Cardiac septum (tissue), 1 donor: ENCODE measurements at regions not wholly inside any gene's neighbourhood (a gene's known extent, or its start where the extent isn't known, plus 50 kb on each side); places are given as distances from the start of the nearest gene placed in this dataset.
"Not testable (repeated sequence)": the region's sequence is repeated elsewhere in the genome, so short reads cannot be mapped to it uniquely, and the experiment has no call there.

Experiments used
- DNase-seq: peaks from one replicate; pipeline ENCODE4 v3.0.0-alpha.2; 2020; ENCODE audit warnings: low spot score
- intact Hi-C: fragments of 100-400 bp; cut with DNase I; formaldehyde crosslinking; loops from one replicate; pipeline ENCODE4 v1.14.0; 2022
- donor health status: DM: no; HTN: no; CAD: no.

DNA sequence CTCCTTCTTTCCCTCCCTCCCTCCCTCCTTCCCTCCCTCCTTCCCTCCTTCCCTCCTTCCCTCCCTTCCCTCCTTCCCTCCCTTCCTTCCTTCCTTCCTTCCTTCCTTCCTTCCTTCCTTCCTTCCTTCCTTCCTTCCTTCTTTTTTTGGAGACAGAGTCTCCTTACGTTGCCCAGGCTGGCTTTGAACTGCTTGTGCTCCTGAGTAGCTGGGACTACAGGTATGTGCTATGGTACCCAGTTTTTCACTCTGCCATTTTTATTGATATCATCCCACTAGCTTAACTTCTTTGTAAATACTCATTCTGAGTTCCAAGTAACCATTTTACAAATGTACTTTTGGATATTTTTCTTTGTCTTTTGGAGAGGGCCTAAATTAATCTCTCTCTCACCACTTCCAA lies 336.8 kb upstream of the DDI1 start:
- intact Hi-C loops = no loop called here
- no peak for DNase-seq

DNA sequence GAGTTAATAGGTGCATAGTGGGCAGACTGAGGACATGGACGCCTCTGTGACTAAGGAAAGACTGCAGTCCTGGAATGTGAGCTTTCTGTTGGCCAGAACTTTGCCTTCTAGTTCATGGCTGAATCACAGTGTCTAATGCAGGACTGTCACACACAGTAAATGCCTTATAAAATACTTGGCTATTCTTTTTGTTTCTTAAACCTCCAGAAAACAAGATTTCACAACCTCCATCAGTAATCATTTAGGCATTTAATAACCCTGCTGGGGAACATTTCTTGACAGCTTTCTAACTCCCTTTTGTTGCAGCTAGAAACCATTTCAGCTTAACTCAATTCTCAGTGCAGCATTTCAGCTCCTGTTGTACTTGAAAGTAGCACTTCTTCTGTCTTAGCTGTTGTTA lies 335.8 kb upstream of the DDI1 start:
- intact Hi-C loops = no loop called here
- no peak for DNase-seq

DNA sequence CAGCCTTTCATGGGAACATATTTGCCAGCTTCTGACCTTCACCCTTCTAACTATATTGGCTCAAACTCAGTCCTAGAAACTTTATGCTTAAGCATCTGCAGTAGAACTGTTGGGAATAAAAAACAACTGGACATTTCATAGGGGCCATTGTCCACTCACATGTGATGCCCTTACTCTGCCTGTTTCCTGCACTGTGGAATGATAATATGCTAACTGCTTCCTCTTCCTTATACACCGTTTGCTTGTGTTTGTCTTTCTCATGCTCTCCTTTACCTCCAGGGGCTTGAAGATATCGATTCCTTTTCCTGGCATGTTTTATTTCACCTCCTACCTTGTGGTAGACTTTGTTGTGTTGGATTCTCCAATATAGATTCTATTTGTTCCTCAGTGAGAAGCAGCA lies 333.0 kb upstream of the DDI1 start:
- intact Hi-C loops = no loop called here

DNA sequence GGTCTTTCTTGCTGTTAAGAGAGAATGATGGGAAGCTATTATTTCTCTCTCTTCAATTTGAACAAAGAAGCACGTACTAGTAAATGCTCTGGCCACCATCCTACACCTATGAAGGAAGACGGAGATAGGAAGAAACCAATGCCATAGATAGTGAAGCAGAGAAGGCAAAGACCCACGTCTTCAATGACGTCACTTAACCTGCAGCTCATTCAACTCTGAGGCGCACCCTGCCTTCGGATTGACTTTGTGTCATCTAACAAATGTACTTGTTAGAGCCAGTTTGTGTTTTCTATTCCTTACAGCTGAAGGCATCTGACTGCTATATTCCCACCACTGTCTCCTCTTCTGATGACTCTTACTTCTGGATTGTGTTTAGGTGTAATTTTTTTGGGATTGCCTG lies 332.5 kb upstream of the DDI1 start:
- DNase-seq = no peak
- intact Hi-C loops = no loop called here

More for the DNA sequence above, 333.0 kb upstream of the DDI1 start:
- no peak for DNase-seq

DNA sequence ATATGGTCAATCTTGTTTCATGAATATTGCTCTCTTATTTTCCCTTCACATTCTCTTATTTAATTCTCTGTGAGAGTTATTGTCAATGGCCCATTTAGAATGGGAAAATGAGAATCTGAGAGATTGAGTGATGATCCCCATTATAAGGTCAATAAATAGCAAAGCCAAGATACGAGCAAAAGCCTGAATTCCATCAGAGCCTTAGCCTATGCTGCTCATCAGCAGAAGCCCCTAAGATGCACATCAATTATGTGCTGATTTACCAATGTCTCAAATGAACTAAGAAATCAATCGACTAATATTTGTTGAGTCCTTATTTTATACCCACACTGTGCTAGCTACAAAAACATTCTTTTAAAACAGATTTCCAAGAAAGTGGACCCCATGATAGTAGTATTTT lies 330.8 kb upstream of the DDI1 start:
- no peak for DNase-seq
- intact Hi-C loops = no loop called here

DNA sequence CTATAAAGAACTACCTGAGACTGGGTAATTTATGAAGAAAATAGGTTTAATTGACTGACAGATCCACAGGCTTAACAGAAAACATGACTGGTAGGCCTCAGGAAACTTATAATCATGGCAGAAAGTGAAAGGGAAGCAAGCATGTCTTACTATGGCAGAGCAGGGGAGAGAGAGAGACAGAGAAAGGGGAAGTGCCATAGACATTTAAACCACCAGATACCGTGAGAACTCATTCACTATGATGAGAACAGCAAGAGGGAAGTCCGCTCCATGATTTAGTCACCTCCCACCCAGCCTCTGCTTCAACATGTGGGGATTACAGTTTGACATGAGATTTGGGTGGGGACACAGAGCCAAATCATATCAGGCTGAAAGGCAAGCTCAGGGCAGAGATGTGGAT lies 327.1 kb upstream of the DDI1 start:
- DNase-seq = no peak
- intact Hi-C loops = no loop called here

DNA sequence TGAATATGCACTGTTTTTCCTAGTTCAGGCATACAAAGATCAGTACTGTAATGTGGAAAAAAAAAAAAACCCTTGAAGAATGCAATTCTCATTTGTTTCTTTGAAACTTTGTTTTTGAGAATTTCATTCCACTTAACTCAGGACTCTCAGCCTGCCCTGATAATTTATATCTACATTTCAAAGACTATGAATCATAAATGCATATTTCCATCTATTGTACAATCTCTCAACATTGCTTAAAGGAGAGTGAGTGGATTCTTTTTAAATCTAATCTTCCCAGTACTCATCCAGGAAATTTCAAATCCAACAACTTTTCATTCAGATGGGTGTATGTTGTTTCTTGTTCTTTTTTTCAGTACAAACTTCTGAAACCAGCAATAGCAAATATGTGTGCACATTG lies 322.2 kb upstream of the DDI1 start:
- intact Hi-C loops = no loop called here
- DNase-seq = no peak

DNA sequence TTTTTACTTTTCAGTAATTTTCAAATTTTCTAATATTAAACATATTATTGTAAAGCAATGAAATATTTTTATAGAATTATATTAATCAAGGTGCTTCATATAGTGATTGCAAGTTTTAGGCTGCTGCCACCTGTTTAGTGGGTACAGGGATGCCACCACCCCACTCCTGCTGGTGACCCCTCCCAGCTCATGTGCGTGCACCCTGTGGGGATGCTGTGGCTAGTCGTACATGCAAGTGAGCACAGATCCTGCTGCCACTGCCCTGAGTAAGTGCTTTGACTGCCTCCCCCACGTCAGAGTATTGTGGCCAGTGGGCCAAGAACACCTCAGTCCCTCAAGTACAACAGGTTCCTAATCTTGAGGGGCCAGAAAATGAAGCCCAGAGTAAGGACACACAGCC lies 320.1 kb upstream of the DDI1 start:
- intact Hi-C loops = no loop called here
- DNase-seq = no peak

DNA sequence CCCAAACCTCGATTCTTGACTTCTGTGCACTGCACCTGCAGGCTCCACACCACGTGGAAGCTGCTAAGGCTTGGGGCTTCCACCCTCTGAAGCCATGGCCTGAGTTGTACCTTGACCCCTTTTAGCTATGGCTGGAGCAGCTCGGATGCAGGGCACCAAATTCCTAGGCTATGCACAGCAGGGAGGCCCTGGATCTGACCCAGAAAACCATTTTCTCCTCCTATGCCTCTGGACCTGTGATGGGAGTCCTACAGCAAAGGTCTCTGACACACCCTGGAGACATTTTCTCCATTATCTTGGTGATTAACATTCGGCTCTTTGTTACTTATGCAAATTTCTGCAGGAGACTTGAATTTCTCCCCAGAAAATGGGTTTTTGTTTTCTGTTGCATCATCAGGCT lies 309.2 kb upstream of the DDI1 start:
- intact Hi-C loops = no loop called here
- DNase-seq = no peak

DNA sequence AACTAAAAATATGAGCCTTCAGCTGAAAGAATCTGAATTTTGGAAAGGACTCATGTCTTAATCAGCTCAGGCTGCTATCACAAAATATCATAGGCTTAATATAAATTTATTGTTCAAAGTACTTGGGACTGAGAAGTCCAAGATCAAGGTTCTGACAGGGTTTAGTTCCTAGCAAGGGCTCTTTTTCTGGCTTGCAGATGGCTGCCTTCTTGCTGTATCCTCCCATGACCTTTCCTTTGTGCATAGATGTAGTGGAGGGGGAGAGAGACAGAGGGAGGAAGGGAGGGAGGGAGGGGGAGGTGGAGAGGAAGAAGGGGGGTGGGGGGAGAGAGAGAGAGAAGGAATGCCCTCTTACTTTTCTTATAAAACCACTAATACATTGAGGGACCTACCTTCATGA lies 306.8 kb upstream of the DDI1 start:
- no peak for DNase-seq
- intact Hi-C loops = no loop called here

DNA sequence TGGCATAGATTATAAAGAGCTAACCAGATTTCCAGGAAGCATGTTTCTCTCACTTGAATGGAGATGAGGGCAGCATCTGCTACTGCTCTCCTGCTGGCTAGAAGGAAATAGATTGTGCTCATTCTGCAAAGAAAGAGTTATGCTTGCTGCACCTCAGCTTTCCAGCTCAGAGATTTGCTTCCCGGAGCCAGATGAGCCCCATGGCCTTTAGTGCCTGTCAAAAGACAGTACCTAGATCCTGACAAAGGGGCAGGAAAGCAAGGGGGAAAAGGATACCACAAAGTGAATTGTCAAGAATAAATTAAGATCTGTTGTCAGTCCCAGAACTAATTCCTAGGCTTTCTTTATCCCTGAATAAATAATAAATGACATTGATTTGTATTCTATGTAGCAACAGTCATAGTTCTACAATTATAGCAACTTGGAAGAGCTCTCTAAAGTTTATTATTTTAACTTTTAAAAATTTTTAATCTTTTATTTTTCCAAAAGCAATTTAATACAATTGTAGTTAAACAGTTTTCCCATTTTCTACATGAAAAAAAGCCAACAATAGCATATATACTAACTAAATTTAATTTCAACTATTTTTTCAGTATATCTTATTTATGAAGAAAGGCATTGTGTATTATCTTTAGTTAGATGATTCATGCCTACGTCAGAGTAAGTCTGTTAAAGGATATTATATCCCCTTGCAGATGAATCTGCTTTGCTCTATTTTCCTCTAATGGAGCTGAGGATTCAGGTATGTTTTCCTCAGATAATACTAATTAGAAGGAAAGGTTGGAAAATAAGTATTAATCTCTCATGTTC lies 306.1 kb upstream of the DDI1 start:
- no peak for DNase-seq
- intact Hi-C loops = no loop called here

DNA sequence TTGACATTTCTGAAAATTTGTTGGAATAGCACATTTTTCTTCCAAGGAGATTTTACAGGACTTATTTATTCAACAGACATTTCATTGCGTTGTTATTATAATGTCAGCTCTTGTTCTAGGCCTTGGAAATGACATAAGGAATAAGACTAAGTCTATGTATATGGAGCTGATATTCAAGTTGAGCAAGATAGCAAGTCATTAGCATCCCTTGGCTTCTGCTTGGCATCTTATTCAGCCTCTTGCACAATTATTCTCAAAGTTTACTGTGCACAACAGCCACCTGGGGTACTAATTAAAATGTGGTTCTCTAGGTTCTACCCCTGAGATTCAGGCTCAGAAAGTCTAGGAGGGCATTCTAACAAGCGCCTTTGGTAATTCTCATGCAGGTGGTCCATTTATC lies 304.8 kb upstream of the DDI1 start:
- intact Hi-C loops = no loop called here
- no peak for DNase-seq

DNA sequence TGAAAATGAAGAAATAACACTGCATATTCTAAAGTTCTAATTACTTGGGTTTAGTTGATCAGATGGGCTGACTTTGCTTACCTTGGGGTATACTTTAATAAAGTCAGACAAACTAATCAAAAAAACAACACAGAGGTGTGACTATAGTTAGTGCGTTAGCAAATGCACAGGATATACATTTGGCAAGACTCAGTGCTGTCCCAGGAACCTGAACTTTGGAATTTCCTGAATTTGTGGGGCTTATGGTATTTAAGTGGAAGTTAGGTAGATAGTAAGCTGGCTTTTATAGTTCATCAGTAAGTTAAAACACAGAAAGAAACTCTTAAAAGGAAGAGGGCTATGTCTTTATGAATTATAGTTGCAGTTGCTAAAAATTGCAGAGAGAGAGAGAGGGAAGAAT lies 302.6 kb upstream of the DDI1 start:
- intact Hi-C loops = no loop called here

DNA sequence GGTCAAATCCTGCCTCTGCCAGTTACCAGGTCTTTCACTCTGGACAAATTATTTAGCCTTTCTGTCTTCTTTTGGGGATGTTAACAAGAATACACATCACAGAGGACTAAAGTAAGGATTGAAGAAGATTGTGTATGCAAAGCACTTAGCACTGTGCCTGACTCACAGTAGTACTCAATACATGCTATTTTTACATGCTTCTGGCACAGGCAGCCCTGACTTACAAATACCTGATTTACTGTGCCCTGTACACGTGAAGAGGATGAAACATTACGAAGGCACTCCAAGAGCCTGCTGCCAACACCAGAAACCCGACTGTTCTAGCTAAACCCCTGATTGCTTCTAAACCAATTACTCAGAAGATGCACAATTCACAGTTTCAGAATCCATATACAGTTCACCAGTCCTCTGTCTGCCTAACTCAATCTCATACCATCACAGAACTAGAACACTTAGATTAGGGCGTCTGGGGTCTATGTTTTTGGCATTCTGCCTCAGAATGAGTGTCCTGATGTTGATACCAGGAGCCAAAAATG lies 300.9 kb upstream of the DDI1 start:
- DNase-seq = no peak
- intact Hi-C loops = loop anchor here (5.0 kb wide), 2 partner anchors 53 to 67 kb away; no protein-coding TSS in a partner anchor

More for the DNA sequence above, 302.6 kb upstream of the DDI1 start:
- no peak for DNase-seq

DNA sequence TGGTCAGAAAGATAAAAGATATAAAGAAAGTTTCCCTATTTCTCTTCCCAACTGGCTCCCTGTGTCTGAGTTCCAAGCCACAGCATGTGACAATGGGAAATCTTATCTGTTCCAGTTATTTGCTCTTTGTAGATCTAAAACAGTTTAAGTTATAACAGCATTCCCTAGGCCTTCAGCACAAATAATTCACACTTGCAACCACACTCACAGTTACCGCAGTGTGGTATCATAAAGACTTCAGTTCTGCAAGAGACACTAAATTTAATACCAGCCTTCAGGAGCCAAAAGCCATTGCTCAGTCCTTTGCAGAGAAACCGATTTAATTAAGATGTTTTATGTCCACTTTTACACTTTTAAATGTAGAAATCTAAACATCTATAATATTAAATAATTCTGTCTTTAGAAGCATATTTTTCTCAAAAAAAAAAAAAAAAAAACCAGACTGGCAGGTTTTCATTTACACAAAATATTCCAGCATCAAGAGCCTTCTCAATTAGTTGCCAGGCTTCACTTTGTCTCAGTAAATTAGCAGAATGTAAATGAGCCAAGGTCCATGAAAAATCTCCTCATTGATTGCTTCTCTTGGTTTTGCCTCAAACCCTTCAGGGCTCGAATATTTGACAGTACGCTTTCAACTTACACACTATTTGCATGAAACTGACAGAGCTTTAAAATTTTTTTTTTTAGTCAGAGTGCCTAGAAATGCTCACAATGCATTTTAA lies 300.0 kb upstream of the DDI1 start:
- DNase-seq = no peak
- intact Hi-C loops = loop anchor here (5.0 kb wide), 2 partner anchors 54 to 66 kb away; no protein-coding TSS in a partner anchor

DNA sequence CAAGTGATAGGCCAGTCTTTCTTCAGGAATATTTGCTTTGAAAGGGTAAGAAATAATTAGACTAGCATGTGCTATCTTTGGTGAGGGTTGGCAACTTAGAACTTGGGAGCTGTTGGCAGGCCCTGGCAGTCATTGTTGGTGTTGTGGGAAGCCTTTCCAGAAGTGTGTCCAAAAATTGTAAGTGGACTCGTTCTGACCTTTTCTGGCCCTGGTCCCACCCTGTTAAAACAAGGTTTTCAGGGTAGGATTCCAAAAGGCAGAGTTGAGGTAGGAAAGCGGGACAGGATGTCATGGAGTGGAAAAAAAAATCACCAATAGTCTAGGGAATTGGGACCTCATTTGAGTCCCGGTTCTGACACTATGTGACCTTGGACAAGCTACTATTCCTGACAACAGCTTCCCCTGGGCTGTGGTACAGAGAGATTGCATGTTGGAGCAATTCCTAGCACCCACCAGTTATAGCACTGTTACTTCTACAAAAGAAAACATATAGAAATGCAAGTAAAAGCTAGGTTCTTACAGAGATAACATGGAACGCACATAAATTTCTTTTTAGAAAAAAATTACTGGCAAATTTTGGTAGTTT lies 299.3 kb upstream of the DDI1 start:
- intact Hi-C loops = loop anchor here (5.0 kb wide), 2 partner anchors 55 to 65 kb away; no protein-coding TSS in a partner anchor
- no peak for DNase-seq

DNA sequence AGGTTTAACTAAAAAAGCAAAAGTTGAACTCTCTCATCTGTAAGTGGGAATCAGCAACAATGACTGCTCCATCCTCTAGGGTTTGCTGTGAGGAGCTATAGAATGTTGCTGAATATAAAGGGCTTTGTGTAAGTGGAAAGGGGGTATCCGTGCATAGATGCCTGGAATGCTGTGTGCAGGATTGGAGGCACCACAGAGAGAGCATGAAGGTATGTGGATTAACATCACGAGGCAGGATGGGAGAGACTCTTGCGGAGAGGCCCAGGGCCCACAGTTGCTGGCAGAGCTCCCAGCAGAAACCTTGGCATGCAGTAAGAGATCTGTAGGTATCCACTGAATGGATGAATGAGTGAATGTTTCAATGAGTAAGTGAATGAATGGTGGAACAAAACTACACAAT lies 298.7 kb upstream of the DDI1 start:
- intact Hi-C loops = loop anchor here (5.0 kb wide), 2 partner anchors 55 to 65 kb away; no protein-coding TSS in a partner anchor
- DNase-seq = no peak

DNA sequence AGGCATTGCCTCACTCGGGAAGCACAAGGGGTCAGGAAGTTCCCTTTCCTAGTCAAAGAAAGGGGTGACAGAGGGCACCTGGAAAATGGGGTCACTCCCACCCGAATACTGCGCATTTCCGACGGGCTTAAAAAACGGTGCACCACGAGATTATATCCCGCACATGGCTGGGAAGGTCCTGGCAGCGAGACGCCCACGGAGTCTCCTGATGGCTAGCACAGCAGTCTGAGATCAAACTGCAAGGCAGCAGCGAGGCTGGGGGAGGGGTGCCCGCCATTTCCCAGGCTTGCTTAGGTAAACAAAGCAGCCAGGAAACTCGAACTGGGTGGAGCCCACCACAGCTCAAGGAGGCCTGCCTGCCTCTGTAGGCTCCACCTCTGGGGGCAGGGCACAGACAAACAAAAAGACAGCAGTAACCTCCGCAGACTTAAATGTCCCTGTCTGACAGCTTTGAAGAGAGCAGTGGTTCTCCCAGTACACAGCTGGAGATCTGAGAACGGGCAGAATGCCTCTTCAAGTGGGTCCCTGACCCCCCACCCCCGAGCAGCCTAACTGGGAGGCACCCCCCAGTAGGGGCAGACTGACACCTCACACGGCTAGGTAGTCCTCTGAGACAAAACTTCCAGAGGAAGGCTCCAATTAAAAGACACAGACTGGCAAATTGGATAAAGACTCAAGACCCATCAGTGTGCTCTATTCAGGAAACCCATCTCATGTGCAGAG lies 297.2 kb upstream of the DDI1 start:
- intact Hi-C loops = loop anchor here (5.0 kb wide), 2 partner anchors 57 to 63 kb away; no protein-coding TSS in a partner anchor
- DNase-seq = not testable (repeated sequence)

DNA sequence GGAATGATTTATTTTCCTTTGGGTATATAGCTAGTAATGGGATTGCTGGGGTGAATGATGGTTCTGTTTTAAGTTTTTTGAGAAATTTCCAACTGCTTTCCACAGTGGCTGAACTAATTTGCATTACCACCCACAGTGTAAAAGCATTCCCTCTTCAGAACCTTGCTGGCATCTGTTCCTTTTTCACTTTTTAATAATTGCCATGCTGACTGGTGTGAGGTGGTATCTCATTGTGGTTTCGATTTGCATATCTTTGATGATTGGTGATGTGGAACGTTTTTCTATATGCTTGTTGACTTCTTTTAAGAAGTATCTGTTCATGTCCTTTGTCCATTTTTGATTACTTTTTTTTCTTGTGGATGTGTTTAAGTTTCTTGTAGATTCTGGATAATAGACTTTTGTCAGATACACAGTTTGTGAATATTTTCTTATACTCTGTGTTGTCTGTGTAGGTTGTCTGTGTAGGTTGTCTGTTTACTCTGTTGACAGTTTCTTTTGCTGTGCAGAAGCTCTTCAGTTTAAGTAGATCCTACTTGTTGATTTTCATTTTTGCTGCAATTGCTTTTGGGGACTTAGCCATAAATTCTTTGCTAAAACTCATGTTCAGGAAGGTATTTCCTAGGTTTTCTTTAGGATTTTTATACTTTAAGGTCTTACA lies 291.8 kb upstream of the DDI1 start:
- intact Hi-C loops = no loop called here
- DNase-seq = no peak
